ENCODE measurements at regions not wholly inside any gene's neighbourhood (a gene's known extent, or its start where the extent isn't known, plus 50 kb on each side); places are given as distances from the start of the nearest gene placed in this dataset.

DNA sequence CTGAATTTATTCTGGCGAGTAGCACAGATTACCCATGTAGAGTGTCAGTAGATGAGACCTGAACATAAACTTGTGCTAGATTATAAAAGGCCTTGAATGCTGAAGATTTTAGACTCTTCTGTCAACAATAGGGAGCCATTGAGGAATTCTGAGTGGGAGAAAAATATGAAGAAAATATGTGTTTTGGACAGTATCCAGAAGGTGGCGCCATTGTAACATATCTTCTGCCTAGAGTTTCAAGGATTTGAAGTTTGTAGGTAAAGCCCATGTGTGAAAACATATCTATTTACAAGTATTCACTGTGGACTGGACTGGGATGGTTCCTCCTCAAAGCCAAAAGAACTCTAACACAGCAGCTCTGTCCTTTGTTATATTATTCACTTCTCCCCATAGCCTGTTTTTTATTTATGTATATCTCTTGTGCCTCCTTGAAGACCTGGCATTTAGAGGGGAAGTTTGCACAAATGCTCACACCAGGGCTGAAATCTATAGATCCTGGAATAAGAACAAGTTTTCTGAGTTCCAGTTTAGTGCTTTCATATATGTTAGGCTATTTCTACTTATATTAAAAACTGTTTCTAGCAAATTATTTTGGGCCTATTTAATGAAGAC is 124.9 kb downstream of the RDH14 start:
- no peak overlapping the region for H3K27ac ChIP-seq (ENCODE audit: low read depth, low read length)
- TF ChIP-seq, protein P1, sequence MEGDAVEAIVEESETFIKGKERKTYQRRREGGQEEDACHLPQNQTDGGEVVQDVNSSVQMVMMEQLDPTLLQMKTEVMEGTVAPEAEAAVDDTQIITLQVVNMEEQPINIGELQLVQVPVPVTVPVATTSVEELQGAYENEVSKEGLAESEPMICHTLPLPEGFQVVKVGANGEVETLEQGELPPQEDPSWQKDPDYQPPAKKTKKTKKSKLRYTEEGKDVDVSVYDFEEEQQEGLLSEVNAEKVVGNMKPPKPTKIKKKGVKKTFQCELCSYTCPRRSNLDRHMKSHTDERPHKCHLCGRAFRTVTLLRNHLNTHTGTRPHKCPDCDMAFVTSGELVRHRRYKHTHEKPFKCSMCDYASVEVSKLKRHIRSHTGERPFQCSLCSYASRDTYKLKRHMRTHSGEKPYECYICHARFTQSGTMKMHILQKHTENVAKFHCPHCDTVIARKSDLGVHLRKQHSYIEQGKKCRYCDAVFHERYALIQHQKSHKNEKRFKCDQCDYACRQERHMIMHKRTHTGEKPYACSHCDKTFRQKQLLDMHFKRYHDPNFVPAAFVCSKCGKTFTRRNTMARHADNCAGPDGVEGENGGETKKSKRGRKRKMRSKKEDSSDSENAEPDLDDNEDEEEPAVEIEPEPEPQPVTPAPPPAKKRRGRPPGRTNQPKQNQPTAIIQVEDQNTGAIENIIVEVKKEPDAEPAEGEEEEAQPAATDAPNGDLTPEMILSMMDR (IDR thresholded peaks at IDR 0.05; ENCODE audit: insufficient read depth, low read length, poor library complexity, severe bottlenecking) = peak; percentile 41
- TF ChIP-seq EZH2phosphoT487 (conservative IDR thresholded peaks at IDR 0.05; ENCODE audit: low read length) = no peak

DNA sequence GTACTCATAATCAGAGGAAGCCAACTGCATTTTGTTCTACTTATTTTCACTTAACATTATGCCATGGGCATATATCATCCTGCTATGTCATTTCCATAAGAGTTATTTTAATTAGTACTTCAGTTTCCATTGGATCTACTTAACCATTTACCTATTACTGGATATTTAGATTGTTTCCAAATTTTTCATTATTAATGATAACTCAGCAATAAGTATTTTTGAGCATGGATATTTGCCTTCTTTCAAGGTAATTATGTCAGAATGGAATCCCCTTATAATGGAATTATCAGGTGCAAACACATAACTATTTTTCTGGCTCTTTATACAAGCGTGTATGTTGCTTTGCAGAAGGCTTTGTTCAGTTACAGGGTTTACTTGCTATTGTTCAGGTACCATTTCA is 126.6 kb downstream of the RDH14 start:
- Histone ChIP-seq H3K4me2 (ENCODE audit: low read depth, low read length, poor library complexity, severe bottlenecking) (no peak overlapping the region), H3K27ac (ENCODE audit: low read depth, low read length) (no peak overlapping the region), H3K27me3 (ENCODE audit: low read length) (no peaks in the 10 kb centered on the region), H2AFZ (ENCODE audit: low read depth, low read length, severe bottlenecking) (no peak overlapping the region), H3K79me2 (ENCODE audit: insufficient read depth, low read length) (no peaks in the 10 kb centered on the region), H3K9me2 (replicated peaks; ENCODE audit: insufficient read depth, low read length) (no peaks in the 10 kb centered on the region), H4K20me1 (ENCODE audit: low read depth, low read length) (no peaks in the 10 kb centered on the region), H3K4me3 (ENCODE audit: insufficient read depth, low read length, poor library complexity, severe bottlenecking) (no peak overlapping the region), H3K36me3 (ENCODE audit: low read length) (no peaks in the 10 kb centered on the region), H3K9ac (ENCODE audit: low read length) (no peak overlapping the region), H3F3A (ENCODE audit: insufficient read depth) (no peaks in the 10 kb centered on the region), H3K9me3 (ENCODE audit: insufficient read depth, low read length) (no peaks in the 10 kb centered on the region)
- TF ChIP-seq EZH2phosphoT487 (conservative IDR thresholded peaks at IDR 0.05; ENCODE audit: low read length) = no peak
- TF ChIP-seq, protein P1 (IDR thresholded peaks at IDR 0.05; ENCODE audit: insufficient read depth, low read length, poor library complexity, severe bottlenecking) = no peak

More for the DNA sequence above, 124.9 kb downstream of the RDH14 start:
- H3K9me2 ChIP-seq (replicated peaks; ENCODE audit: insufficient read depth, low read length) = no peaks in the 10 kb centered on the region
- no peak overlapping the region for H2AFZ ChIP-seq (ENCODE audit: low read depth, low read length, severe bottlenecking)
- H3K27me3 ChIP-seq (ENCODE audit: low read length) = no peaks in the 10 kb centered on the region
- H3F3A ChIP-seq (ENCODE audit: insufficient read depth) = no peaks in the 10 kb centered on the region
- H3K4me2 ChIP-seq (ENCODE audit: low read depth, low read length, poor library complexity, severe bottlenecking) = no peak overlapping the region
- H3K9me3 ChIP-seq (ENCODE audit: insufficient read depth, low read length) = no peaks in the 10 kb centered on the region
- no peak overlapping the region for H3K4me3 ChIP-seq (ENCODE audit: insufficient read depth, low read length, poor library complexity, severe bottlenecking)
- H3K79me2 ChIP-seq (ENCODE audit: insufficient read depth, low read length) = no peaks in the 10 kb centered on the region
- no peaks in the 10 kb centered on the region for H4K20me1 ChIP-seq (ENCODE audit: low read depth, low read length)
- H3K9ac ChIP-seq (ENCODE audit: low read length) = no peak overlapping the region
- H3K36me3 ChIP-seq (ENCODE audit: low read length) = no peaks in the 10 kb centered on the region

DNA sequence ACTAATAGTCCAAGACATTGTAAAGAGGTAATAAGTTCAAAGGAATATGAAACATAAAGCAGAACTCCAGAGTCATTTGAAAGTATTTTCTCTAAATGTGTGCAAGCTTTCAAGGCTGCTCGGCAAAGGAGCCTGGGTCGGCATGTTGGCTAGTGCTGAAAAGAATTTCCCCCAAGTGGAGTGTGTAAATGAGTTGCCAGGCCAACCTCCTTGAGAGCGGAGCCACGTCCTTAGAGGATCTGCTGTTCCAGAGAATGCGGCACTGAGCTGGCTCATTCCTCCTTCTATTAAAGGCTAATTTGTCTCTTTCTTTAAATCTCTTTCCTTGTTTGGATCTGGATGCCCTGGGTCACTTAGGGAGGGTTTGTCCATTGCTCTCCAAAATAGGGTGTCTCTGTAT is 127.5 kb downstream of the RDH14 start:
- Histone ChIP-seq H3K9ac (ENCODE audit: low read length) (no peak overlapping the region), H3K4me2 (ENCODE audit: low read depth, low read length, poor library complexity, severe bottlenecking) (no peak overlapping the region), H3K36me3 (ENCODE audit: low read length) (no peaks in the 10 kb centered on the region), H3K27me3 (ENCODE audit: low read length) (no peaks in the 10 kb centered on the region), H2AFZ (ENCODE audit: low read depth, low read length, severe bottlenecking) (no peak overlapping the region), H3F3A (ENCODE audit: insufficient read depth) (no peaks in the 10 kb centered on the region), H3K4me3 (ENCODE audit: insufficient read depth, low read length, poor library complexity, severe bottlenecking) (no peak overlapping the region), H3K9me3 (ENCODE audit: insufficient read depth, low read length) (no peaks in the 10 kb centered on the region), H4K20me1 (ENCODE audit: low read depth, low read length) (no peaks in the 10 kb centered on the region), H3K79me2 (ENCODE audit: insufficient read depth, low read length) (no peaks in the 10 kb centered on the region), H3K9me2 (replicated peaks; ENCODE audit: insufficient read depth, low read length) (no peaks in the 10 kb centered on the region), H3K27ac (ENCODE audit: low read depth, low read length) (no peak overlapping the region)
- TF ChIP-seq, protein P1 (IDR thresholded peaks at IDR 0.05; ENCODE audit: insufficient read depth, low read length, poor library complexity, severe bottlenecking) = no peak
- TF ChIP-seq EZH2phosphoT487 (conservative IDR thresholded peaks at IDR 0.05; ENCODE audit: low read length) = no peak
